ENCODE measurements at regions not wholly inside any gene's neighbourhood (a gene's known extent, or its start where the extent isn't known, plus 50 kb on each side); places are given as distances from the start of the nearest gene placed in this dataset.
A peak's percentile ranks its signal among the peaks of the same experiment; 100 is the strongest.

DNA sequence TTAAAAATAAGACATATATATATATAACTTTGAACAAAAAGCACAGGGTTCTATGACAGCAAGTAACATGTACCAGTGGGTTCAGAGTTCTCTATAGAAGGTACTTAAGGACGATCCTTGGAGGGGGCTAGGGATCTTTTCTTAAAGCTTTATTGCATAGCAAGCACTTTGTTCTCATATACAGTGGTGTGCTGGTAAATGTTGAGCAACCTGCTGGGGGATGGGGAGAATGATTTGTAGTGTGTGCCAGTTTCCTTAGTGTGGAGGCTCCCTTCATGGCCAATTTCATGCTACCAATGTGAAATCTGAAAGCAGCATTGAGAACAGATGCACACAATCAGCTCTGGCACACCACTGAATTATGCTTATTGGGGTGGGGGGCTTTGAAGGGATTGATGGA is 69.5 kb upstream of the NFASC start:
- Histone ChIP-seq H3K36me3 (no peaks in the 10 kb centered on the region), H3K27me3 (ENCODE audit: low read depth) (no peaks in the 10 kb centered on the region)
- intact Hi-C loops (cut with DNase I): no loop called here

DNA sequence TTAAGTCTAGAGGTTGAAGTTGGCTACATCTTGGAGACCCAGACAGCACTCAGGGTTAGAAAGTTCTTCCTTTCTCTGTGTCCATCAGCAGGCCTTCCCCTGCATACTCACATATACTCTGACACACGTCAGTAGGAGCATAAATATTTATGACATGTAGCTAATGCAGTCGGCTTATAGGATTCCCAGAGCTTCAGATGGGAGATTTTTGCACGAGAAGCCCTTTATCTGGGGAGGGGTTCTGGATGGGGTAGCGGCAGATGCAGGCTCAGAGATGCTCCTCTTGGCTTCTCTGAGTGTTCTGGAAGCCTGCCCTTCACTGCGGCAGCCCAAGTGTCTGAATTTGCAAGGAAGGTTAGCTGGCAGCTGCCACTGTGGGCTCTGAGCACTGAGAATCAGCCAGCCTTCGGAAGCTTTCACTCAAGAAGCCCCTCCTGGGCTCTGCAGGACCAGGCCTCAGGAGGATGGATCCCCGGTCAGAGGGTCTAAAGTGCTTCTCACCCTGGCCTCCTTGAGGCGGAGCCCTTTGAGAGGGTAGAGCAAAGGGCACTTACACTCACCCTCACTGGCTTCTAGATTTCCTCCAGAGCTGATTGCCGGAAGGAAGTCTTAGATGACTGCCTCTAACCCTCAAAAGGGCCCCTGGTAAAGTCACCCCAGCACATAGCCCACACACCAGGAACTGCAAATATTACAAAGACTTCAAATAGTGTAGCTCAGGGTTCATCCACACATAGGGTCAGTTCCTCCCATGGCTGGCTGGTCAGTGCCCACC is 68.1 kb upstream of the NFASC start:
- TF ChIP-seq, protein P1, sequence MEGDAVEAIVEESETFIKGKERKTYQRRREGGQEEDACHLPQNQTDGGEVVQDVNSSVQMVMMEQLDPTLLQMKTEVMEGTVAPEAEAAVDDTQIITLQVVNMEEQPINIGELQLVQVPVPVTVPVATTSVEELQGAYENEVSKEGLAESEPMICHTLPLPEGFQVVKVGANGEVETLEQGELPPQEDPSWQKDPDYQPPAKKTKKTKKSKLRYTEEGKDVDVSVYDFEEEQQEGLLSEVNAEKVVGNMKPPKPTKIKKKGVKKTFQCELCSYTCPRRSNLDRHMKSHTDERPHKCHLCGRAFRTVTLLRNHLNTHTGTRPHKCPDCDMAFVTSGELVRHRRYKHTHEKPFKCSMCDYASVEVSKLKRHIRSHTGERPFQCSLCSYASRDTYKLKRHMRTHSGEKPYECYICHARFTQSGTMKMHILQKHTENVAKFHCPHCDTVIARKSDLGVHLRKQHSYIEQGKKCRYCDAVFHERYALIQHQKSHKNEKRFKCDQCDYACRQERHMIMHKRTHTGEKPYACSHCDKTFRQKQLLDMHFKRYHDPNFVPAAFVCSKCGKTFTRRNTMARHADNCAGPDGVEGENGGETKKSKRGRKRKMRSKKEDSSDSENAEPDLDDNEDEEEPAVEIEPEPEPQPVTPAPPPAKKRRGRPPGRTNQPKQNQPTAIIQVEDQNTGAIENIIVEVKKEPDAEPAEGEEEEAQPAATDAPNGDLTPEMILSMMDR (IDR thresholded peaks at IDR 0.05): no peak
- intact Hi-C loops (cut with DNase I): no loop called here
- Histone ChIP-seq H3K27me3 (ENCODE audit: low read depth) (no peaks in the 10 kb centered on the region), H3K9me3 (no peaks in the 10 kb centered on the region), H3K4me1 (peaks cover 7% of the 10 kb centered on the region), H3K36me3 (no peaks in the 10 kb centered on the region), H3K4me3 (no peak overlapping the region), H3K27ac (no peak overlapping the region)
- DNase-seq (no peak), ATAC-seq (no peak)

More for the DNA sequence above, 69.5 kb upstream of the NFASC start:
- no peak for ATAC-seq
- Histone ChIP-seq H3K4me1 (no peaks in the 10 kb centered on the region), H3K27ac (no peak overlapping the region), H3K9me3 (no peaks in the 10 kb centered on the region), H3K4me3 (no peak overlapping the region)
- DNase-seq: no peak
- TF ChIP-seq, protein P1 (IDR thresholded peaks at IDR 0.05): no peak

DNA sequence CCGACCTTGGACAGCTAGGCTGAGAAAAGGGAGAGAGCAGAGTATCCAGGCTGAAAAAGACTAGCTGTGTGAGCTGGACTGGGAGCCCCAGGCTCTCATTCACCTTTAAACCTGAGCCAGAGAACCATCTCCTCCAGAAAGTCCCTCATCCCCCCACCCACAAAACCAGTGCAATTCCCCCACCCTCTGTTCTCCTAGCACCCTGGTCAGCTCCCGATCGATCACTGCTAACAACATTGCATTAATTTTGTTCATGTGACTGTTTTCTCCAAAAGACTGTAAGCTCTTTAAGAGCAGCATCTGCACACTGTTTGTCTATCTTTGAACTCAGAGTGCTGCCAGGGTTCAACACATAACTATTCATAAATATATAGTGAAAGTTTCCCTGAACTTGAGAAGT is 67.1 kb upstream of the NFASC start:
- no peak for DNase-seq
- peaks cover 7% of the 10 kb centered on the region for H3K4me1 ChIP-seq
- no peaks in the 10 kb centered on the region for H3K27me3 ChIP-seq (ENCODE audit: low read depth)
- TF ChIP-seq, protein P1 (IDR thresholded peaks at IDR 0.05): no peak
- H3K36me3 ChIP-seq: no peaks in the 10 kb centered on the region
- intact Hi-C loops (cut with DNase I): no loop called here
- no peak overlapping the region for H3K4me3 ChIP-seq
- ATAC-seq: no peak
- no peaks in the 10 kb centered on the region for H3K9me3 ChIP-seq
- H3K27ac ChIP-seq: no peak overlapping the region

DNA sequence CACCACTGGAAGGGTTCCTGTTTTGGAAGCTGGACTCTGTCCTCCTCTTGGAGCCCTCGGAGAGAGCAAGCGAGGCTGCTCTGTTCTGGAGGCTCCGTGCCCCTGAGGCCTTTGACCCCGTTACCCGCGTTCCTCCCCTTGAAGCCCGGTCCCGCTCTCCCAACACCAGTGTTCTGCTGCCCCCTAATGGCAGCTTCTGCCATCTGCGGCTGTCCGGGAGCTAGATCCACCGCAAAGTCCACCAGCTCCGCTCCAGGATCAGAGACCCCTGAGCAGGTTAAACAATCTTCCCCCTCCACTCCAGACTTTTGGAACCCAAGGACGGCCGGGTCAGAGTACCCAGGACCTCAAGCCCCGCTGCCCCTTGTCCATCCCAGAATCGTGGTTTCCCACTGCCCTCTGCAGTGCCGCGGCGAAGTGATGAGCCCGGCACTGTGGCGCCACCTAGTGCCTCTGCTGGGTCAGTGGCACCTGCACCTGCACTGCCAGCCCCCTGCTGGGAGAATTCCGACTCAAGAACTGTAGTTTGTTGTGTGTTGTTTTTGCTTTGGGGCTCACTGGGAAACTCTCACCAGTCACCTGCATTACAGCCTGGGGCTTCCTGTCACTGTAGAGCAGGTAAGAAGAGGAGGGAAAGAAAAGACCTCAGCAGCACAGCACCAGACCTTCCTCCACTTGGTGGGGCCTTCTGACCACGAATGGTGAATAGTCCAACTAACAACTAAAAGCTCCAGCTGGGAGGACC is 63.5 kb upstream of the NFASC start:
- H3K9me3 ChIP-seq: no peaks in the 10 kb centered on the region
- peak overlapping the region; percentile 55 for H3K4me3 ChIP-seq
- DNase-seq: peak; percentile 81
- peak; percentile 95 to 97 for ATAC-seq
- intact Hi-C loops (cut with DNase I): no loop called here
- H3K4me1 ChIP-seq: peaks cover 7% of the 10 kb centered on the region
- H3K36me3 ChIP-seq: no peaks in the 10 kb centered on the region
- no peak overlapping the region for H3K27ac ChIP-seq
- TF ChIP-seq, protein P1 (IDR thresholded peaks at IDR 0.05): peak; percentile 96
- H3K27me3 ChIP-seq (ENCODE audit: low read depth): no peaks in the 10 kb centered on the region

DNA sequence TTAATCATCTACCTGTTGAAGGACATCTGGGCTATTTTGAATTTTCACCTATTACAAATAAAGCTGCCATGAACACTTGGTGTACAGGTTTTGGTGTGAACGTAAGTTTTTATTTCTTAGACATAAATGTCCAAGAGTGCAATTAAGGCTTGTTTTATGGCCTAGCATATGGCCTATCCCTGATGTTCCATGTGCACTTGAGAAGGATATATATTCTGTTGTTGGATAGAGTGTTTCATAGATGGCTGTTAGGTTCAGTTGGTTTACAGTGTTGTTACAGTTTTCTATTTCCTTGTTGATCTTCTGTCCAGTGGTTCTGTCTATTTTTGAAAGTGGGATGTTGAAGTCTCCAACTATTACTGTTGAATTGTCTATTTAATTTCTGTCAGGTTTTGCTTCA is 61.2 kb upstream of the NFASC start:
- DNase-seq (no peak), ATAC-seq (no peak)
- TF ChIP-seq, protein P1 (IDR thresholded peaks at IDR 0.05): no peak
- Histone ChIP-seq H3K27ac (no peak overlapping the region), H3K36me3 (no peaks in the 10 kb centered on the region), H3K4me3 (no peak overlapping the region), H3K27me3 (ENCODE audit: low read depth) (no peaks in the 10 kb centered on the region), H3K4me1 (peaks cover 7% of the 10 kb centered on the region), H3K9me3 (no peaks in the 10 kb centered on the region)
- intact Hi-C loops (cut with DNase I): no loop called here
